Stomach (tissue), 8 donors: ENCODE measurements at regions not wholly inside any gene's neighbourhood (a gene's known extent, or its start where the extent isn't known, plus 50 kb on each side); places are given as distances from the start of the nearest gene placed in this dataset.
A peak's percentile ranks its signal among the peaks of the same experiment; 100 is the strongest.

Experiments
- DNase-seq, 2 donors: peaks; one replicate each; pipeline versions ENCODE4 v3.0.0 to v3.0.0-alpha.2; 2013 to 2019
- H3K27ac ChIP-seq, 5 donors: fragments of 200-600 bp in 4 of 5; sonication (generic) in 4 of 5; one replicate each; pipeline ENCODE4 v1.5.1; 2013 to 2019; ENCODE audit warnings: mild to moderate bottlenecking in 1 of 5, moderate library complexity in 1 of 5
- H3K27me3 ChIP-seq, 3 donors: fragments of 200-600 bp; sonication (generic); one replicate each; pipeline ENCODE4 v1.5.1; 2017 to 2019; ENCODE audit warnings: mixed run types in 1 of 3
- H3K36me3 ChIP-seq, 4 donors: fragments of 200-600 bp; sonication (generic); 1 replicate in 3 of 4; 2 replicates in 1 of 4; pipeline ENCODE4 v1.5.1; 2016 to 2019
- H3K4me1 ChIP-seq, 4 donors: fragments of 200-600 bp; sonication (generic); one replicate each; pipeline ENCODE4 v1.5.1; 2016 to 2019
- H3K4me3 ChIP-seq, 4 donors: fragments of 200-600 bp; sonication (generic) in 3 of 4; one replicate each; pipeline ENCODE4 v1.5.1; 2016 to 2019; ENCODE audit warnings: mild to moderate bottlenecking in 1 of 4
- H3K9me3 ChIP-seq, 4 donors: fragments of 200-600 bp; sonication (generic); one replicate each; pipeline ENCODE4 v1.5.1; 2016 to 2019
- CTCF ChIP-seq, 7 experiments: fragments of 450-650 bp in 4 of 7; fragments of 200-600 bp in 3 of 7; sonication (generic) in 3 of 7; IDR thresholded peaks; one replicate each; pipeline ENCODE4 v1.5.1; 2016 to 2019; ENCODE audit warnings: antibody characterized with exemption in 7 of 7, control low read depth in 2 of 7, mild to moderate bottlenecking in 1 of 7
- EP300 ChIP-seq: sonication (generic); formaldehyde crosslinking; IDR thresholded peaks from one replicate; pipeline ENCODE4 v1.6.1; 2017; ENCODE audit warnings: antibody characterized with exemption
- POLR2A ChIP-seq, 4 donors: fragments of 450-650 bp; IDR thresholded peaks; one replicate each; pipeline ENCODE4 v1.6.1; 2016; ENCODE audit warnings: antibody characterized with exemption in 4 of 4, control low read depth in 2 of 4, mild to moderate bottlenecking in 1 of 4, moderate library complexity in 1 of 4
- POLR2AphosphoS5 ChIP-seq, 3 donors: sonication (generic); formaldehyde crosslinking; IDR thresholded peaks; one replicate each; pipeline ENCODE4 v1.6.1; 2016; ENCODE audit warnings: antibody characterized with exemption in 3 of 3
- WGBS, 5 donors: extraction: QIAGEN DNeasy Blood & Tissue Kit in 3 of 5; methylation state at CpG; one replicate each; pipeline versions ENCODE4 v1.1.5 to v1.1.7; 2013 to 2018; 5-methylcytosine and 5-hydroxymethylcytosine counted together
- intact Hi-C: fragments of 100-400 bp; cut with DNase I; formaldehyde crosslinking; loops from one replicate; pipeline ENCODE4 v1.15.1; 2023; ENCODE audit warnings: low total_unique reads
- donor health status: healthy with polysubstance abuse.
- donor health status: Bipolar disorder and iron deficiency.
- donor health status: healthy.

GRCh38 chr19:16005925-16006324 lies 57.1 kb downstream of the OR10H4 start:
- no peak for DNase-seq
- Histone ChIP-seq H3K9me3 (no peaks in the 10 kb centered on the region), H3K27ac (no peak overlapping the region), H3K4me1 (peaks cover 5 to 19% (median 12%) of the 10 kb centered on the region in 4 donors), H3K27me3 (no peaks in the 10 kb centered on the region), H3K36me3 (no peaks in the 10 kb centered on the region), H3K4me3 (no peak overlapping the region)
- 69 to 86% (median 82%) methylated on average over 3 of the region's 3 CpGs for WGBS, 5 donors
- intact Hi-C loops = no loop called here
- TF ChIP-seq EP300 = no peak
- TF ChIP-seq POLR2A (IDR thresholded peaks at IDR 0.05) = no peak

GRCh38 chr19:16012552-16012951 lies 63.7 kb upstream of the TPM4 start:
- H3K4me3 ChIP-seq = no peak overlapping the region
- H3K27ac ChIP-seq = no peak overlapping the region
- H3K9me3 ChIP-seq = no peaks in the 10 kb centered on the region
- 91 to 95% (median 93%) methylated on average over 4 of the region's 4 CpGs for WGBS, 5 donors
- no peaks in the 10 kb centered on the region for H3K36me3 ChIP-seq
- TF ChIP-seq EP300 (no peak), POLR2AphosphoS5 (IDR thresholded peaks at IDR 0.05) (no peak)
- no peak for DNase-seq
- no peaks in the 10 kb centered on the region for H3K27me3 ChIP-seq
- intact Hi-C loops = no loop called here
- H3K4me1 ChIP-seq = no peaks in the 10 kb centered on the region

- no peak for DNase-seq
- H3K27ac ChIP-seq = no peak overlapping the region
- no peaks in the 10 kb centered on the region for H3K27me3 ChIP-seq
- H3K9me3 ChIP-seq = no peaks in the 10 kb centered on the region
- H3K4me1 ChIP-seq = no peaks in the 10 kb centered on the region
- TF ChIP-seq POLR2AphosphoS5 (IDR thresholded peaks at IDR 0.05) = no peak
- no peak for TF ChIP-seq POLR2A (IDR thresholded peaks at IDR 0.05)
- no peak for TF ChIP-seq EP300
- no peak for TF ChIP-seq CTCF (IDR thresholded peaks at IDR 0.05)
- no peaks in the 10 kb centered on the region for H3K36me3 ChIP-seq
- intact Hi-C loops = no loop called here
- H3K4me3 ChIP-seq = no peak overlapping the region
- 91 to 97% (median 96%) methylated on average over 9 to 11 of the region's 11 CpGs for WGBS, 5 donors
These were observed 63.0 kb upstream of the TPM4 start for GRCh38 chr19:16013181-16013850.

GRCh38 chr19:16013851-16014840 lies 62.1 kb upstream of the TPM4 start:
- TF ChIP-seq POLR2AphosphoS5 (IDR thresholded peaks at IDR 0.05) = no peak
- no peak for TF ChIP-seq EP300
- TF ChIP-seq CTCF (IDR thresholded peaks at IDR 0.05) = no peak
- TF ChIP-seq POLR2A (IDR thresholded peaks at IDR 0.05) = no peak
- WGBS, 5 donors = 91 to 96% (median 94%) methylated on average over 31 of the region's 31 CpGs
- H3K27me3 ChIP-seq = no peaks in the 10 kb centered on the region
- no peak for DNase-seq
- H3K27ac ChIP-seq = no peak overlapping the region
- no peaks in the 10 kb centered on the region for H3K4me1 ChIP-seq
- intact Hi-C loops = no loop called here
- no peak overlapping the region for H3K4me3 ChIP-seq
- H3K9me3 ChIP-seq = no peaks in the 10 kb centered on the region
- H3K36me3 ChIP-seq = no peaks in the 10 kb centered on the region

GRCh38 chr19:16014923-16015804 lies 61.1 kb upstream of the TPM4 start:
- H3K36me3 ChIP-seq = no peaks in the 10 kb centered on the region
- TF ChIP-seq POLR2AphosphoS5 (IDR thresholded peaks at IDR 0.05) (no peak), POLR2A (IDR thresholded peaks at IDR 0.05) (no peak), CTCF (IDR thresholded peaks at IDR 0.05) (no peak), EP300 (no peak)
- WGBS, 5 donors = 92 to 94% (median 93%) methylated on average over 18 to 19 of the region's 19 CpGs
- H3K27me3 ChIP-seq = no peaks in the 10 kb centered on the region
- H3K4me1 ChIP-seq = no peaks in the 10 kb centered on the region
- intact Hi-C loops = no loop called here
- no peak overlapping the region for H3K27ac ChIP-seq
- DNase-seq = peak in 1 of 2 donors; percentile 24
- no peak overlapping the region for H3K4me3 ChIP-seq
- no peaks in the 10 kb centered on the region for H3K9me3 ChIP-seq
